HG03342 (cell line): ENCODE measurements at regions not wholly inside any gene's neighbourhood (a gene's known extent, or its start where the extent isn't known, plus 50 kb on each side); places are given as distances from the start of the nearest gene placed in this dataset.
"Not testable (repeated sequence)": the region's sequence is repeated elsewhere in the genome, so short reads cannot be mapped to it uniquely, and the experiment has no call there.

Experiments
- ATAC-seq: cut with Tn5 transposase; IDR thresholded peaks from one replicate; pipeline ENCODE4 v1.9.1; 2021; ENCODE audit warnings: mild to moderate bottlenecking, moderate library complexity; ENCODE audit not compliant: unreplicated experiment

DNA sequence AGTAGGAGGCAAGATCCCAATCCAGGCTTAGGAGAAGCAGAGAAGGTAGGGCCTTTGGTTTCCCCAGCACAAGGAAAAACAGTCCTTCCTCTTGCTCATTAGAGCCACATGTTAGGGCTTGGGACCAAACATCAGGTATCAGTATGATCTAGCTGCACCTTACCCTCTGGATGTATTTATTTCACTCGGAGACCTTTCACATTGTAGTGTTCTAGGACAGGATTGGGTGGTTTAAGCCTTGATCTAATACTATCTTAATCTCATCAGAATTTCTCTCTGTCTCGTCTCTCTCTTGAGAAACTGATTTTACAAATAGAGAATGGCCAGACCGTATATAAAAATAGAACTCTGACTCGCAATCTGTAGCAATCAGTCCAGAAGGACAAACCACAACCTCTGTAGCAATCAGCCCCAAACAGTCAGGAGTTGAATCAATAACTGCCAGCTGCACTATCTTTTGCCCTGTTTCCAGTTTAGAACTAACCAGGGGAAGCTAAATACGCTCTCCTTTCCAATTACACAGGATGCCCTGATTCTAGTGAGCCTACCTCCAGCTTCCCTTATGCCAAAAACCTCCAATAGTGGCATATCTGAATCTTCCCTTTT, 207.1 kb downstream of the TDRD15 start:
- no peak for ATAC-seq

DNA sequence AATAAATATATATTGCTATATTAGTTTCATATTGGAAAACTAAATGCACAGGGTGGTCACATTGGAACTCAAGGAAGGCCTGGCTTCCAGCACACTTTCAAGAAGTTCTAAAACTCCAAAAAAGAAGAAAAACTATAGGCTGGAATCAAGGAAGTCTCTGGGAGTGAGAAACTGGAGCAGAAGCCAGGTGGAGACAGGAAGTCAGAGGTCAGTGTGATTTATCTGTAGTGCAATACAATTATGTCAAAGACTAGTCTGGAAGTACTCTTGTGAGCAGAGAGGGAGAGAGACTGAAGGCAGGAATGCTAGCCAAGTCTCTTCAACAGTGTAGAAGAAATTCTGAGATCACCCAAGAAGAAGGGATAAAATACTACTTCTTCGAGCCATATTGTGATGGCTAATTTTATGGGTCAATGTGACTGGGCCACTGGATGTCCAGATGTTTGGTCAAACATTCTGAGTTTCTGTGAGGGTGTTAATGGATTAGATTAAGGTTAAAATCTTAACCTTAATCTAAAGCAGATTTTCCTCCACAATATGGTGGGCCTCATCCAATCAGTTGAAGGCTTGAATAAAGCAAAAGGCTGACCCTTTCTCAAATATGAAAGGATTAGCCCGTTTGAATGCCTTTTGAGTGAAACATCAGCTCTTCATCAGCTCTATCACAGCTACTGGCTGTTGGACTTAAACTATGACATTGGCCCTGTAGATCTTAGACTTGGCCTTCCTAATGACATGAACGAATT, 208.0 kb downstream of the TDRD15 start:
- ATAC-seq = no peak

DNA sequence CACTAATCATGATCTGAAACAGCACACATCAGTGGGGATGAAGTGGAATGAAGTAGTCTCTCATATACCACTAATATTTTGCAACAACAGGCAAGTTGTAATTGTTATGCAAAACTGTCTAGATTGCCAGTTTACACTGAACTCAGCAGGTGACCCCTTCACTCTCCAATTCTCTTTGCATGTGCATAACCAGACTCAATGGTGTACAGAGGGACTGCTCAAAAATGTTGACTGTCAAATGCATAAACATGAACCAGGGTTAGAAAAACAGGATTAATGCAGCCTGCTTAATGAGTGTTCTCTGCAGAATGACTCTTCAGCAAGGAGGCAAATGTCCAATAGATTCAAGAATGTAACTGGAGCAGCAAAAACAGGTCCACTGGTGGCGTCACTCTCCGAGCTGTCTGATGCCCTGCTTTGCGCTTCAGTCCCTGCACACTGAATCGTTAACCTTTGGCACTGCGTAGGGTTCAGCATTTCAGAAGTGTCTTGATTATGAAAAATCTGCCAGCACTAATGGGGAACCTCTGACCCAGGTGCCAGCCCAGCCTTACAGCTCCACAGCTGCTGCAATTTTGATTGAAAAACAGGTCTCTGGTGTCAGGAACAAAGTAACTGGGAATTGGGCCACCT, 209.3 kb downstream of the TDRD15 start:
- ATAC-seq = no peak

DNA sequence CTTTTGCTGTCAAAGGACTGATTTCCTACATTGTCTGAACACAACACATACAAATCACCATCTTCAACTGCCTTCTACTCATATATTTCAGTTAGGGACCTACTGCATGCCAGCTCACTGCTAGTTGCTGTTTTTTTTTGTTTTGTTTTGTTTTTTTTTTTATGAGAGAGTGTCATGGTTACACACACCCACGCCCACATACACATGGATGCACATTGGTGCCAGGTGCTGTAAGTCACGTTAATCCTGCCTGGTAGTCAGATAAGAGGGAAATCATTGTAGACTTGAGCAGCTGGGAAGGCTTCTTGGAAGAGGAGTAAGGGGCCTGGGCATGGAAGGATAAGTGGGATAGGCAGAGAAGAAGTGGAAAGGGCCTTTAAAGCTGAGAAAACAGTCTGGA, 209.9 kb downstream of the TDRD15 start:
- ATAC-seq = no peak

DNA sequence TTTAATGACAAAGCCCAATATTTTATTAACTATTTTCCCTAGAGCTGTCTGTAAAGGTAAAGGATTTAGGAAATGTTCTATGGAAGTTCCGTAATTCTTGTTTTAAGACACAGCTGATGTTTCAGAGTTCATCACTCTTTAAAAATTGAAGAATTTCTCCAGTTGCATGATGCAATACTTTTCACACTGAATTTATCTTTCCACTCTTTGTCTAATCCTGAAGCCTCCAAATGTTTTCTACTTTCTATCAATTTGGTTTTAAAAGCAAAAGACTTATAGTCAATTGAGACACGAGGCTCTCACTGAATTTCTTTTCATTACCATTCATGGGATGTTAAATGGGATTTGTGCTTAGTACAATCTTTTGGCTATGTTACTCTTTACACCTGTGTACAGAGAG, 223.2 kb downstream of the TDRD15 start:
- no peak for ATAC-seq

DNA sequence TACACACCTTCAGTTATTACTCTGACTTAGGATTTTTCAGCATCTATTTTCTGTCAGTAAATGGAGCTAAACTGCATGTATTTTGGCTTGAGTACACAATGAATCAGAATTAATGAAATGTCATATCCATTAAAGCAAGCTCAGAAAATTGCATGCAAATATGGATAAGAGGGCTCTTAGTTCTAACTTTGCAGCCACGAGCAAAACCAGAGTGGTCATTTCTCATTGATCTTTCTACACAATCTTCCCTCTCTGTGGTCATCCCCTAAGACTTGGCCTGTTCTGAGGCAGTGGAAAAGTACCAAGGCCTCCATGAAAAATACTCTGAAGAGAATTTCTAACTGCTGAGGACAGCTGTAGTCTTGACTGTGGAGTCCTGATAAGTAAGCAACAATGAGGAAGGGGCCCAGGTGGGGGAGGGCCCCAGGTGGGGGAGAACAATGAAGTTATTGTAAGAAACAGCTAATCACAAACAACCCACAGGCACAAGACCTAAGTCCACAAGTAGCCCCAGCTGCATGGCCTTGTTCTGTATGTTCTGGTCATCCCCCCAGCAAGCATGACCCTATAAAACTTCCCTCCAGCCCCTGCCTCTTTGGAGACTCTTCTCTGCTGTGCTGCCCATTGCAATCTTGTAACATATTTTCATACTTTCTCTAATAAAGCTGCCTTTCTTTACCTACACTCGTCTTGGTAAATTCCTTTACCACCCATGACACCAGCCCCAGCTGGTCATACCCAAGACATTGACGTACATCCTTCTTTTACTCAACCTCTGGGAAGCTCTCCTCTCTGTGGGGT, 230.3 kb downstream of the TDRD15 start:
- no peak for ATAC-seq

DNA sequence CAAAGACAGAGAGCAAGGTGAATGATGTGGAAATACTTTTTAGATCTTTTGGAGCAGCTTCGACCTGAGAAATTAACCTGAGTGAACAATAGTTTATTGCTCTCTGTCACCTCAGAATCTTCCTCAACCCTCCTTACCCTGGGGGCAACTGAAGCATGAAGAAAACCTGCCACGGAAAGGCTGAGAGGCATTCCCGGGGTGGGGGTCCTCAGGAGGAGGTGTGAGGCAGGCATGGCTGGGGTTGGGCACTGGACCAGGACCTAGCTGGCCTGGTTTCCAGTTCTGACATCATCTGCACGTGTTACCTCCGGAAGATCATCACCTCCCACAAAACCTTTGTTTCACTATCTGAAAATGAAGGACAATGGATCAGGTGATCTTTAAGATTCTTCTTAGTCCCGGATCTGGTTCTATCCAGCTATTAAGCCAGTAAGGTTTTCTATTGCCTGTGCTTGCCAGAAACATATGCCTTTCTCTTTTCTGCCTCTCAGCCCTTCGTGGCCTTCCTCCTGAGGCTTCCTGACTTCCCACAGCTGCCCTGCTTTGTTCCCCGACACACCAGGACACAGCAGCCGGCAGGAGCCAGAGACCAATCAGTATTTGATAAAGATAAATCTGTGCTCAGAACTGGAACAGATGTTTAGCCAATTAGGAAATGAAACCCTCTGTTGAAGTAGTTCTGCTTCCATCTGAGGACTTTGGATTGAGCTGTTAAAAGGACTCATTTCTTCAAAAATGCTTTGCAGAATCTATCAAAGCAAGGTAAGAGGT, 232.5 kb downstream of the TDRD15 start:
- no peak for ATAC-seq

DNA sequence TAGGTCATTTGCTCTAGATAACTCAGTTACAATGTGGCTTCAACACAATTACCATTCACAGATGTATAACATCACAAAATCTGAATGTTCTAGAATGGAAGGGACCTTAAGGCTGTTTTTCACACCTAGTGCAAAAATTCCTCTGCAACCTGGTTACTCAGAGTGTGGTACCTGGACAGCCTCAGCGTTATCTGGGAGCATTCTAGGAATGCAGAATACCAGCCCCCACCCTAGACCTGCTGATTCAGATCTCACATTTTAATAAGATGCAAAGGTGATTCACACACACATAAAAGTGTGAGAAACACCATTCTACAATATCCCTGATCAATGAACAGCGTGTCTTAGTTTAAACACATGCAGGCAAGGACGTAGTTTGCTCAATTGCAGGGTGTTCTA, 233.1 kb downstream of the TDRD15 start:
- ATAC-seq = no peak

DNA sequence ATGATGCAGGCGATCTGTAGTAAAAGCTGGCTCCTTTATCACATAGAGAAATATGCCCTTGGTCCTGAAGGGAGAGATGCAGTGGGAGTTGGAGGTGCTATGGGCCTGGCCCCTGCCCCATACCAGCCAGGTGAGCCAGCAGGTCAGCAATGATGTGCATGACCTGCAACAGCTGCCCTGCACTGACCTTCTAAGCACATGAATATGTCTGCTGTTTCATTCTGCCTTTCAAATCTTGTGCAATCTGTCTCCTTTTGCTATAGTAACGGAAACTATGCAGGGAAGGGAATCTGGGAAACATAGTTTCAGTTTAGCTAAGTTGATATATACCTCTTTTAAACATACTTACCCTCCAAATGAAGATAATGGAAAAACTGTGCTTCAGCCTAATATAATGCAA, 235.2 kb downstream of the TDRD15 start:
- no peak for ATAC-seq

DNA sequence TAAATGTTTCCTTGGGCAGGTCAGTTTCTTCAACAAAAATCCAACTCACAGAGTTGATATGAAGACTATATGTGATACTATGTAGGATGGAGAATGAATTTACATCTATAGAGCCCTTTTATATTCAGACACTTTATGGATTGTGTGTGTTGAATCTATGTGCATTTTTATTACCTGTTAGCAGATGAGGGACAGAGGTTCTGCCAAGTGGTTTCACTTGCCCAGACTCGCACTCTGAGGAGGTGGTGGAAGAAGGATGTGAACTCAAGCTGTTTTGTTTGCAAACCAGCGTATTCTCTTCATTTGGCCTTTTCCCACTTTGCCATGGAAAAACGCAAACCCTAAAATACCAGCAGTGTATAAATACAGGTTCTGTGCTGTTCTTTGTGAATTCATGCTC, 237.6 kb downstream of the TDRD15 start:
- no peak for ATAC-seq

DNA sequence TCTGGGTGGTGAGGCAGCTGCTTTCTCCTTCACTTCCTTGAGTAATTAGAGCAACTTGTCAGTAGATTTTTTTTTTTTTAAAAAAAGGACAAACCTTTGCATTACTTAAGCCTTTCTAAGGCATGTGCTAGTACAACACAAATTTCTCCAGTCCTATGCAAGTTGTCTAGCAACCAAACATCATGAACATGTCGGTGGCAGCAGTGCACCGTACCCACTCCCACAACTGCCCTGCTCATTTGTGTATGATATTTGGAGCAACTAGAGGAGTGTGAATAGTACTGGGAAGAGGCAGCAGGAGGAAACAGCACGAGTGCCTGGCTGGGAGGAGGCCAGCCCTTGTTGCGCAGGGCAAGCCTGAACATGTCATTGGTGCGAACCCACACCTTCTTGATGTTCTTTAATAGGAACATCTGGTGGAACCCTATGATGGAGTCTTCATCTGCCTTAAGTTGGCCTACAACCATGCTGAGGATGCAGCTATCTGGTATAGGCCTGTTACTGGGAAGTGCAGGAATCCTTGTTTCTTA, 238.3 kb downstream of the TDRD15 start:
- ATAC-seq = no peak

DNA sequence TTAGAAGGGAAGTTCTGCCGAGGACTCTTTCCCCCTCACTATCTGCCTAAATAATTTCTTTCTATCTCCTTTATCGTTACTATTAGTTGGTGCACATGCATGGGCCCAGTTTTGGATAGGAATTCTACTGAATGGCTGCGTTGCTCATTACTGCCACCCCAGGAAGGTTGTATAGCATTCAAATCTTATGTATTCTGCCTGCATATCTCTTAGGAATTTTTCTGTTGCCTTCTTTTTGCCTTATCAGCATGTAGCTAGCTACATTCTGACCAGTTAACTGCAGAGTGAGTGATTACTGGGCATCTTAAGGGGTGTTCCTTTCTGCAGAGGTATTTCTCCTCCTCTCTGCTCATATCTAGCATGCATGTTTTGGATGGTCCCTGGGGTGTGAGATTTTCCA, 239.6 kb downstream of the TDRD15 start:
- no peak for ATAC-seq

DNA sequence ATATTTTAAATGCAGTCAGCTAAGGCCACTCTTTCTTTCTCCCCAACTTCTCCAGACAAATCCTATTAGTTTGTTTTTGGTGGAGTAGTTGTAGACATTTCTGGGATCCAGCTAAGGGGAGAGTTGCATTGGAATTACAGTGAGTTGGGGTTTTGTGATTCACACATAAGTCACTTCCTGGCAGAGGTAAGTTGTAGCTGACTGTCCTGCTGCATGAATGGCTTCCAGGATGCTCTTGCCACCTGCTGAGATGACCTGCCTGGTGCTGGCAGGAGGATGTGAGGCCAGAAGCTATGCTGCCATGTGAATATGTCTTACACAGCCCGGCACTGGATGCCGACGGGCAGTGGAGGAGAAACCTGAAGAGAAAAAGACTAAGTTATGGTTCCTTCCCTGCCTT, 243.7 kb downstream of the TDRD15 start:
- ATAC-seq = no peak

DNA sequence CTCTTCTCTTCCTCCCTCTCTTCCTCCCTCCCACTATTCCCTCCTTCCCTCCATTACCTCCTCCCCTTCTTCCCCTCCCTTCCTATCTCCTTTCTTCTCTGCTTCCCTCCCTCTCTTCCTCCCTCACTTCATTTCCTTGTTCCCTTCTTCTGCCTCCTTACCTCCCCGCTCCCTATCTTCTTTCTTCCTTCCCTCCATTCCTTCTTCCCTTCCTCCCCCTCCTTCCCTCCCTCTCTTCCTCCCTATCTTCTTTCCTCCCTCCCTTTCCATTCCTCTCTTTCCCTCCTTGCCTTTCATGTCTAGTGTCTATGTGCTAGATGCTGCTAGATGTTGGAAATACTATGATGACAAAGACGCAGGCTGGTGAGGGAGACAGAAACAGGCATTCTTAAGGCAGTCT, 246.0 kb downstream of the TDRD15 start:
- ATAC-seq = no peak

DNA sequence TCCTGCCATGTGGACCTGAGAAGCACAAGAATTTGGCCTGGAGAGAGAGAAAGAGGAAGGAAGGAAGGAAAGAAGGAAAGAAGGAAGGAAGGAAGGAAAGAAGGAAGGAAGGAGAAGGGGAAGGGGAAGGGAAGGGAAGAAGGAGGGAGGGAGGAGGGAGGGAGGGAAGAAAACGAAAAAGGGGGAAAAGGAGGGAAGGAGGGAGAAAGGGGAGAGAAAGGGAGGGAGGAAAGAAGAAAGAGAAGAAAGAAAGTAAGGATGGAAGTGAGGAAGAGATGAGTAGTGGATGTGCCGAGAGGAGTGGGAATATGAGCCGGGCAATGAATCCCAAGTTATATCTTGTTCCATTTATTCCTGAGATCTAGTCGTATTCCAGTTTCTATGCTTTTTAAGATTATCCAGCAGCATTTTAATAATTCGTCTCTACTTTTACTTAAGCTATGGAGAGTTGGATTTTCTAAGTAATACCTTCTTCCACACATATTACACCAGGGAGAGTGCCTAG, 247.8 kb downstream of the TDRD15 start:
- no peak for ATAC-seq

DNA sequence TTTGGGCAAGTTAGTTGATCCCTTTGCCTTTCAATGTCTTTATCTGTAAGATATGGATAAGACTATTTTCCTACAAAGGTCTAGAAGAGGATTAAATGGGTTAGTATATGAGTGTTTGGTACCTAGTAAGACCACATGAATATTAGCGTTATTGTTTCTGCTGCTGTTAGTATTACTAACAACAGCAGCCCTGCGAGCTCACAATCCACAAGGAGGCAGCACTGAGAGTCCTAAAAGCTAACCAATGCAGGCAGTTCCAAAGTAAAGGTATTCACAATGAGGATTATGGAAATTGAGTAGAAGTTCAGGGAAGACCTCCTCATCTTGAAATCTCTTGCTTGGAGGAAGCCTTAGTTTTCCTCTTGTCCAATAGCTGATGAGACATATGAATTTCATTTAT, 248.9 kb downstream of the TDRD15 start:
- peak; percentile 51 for ATAC-seq

DNA sequence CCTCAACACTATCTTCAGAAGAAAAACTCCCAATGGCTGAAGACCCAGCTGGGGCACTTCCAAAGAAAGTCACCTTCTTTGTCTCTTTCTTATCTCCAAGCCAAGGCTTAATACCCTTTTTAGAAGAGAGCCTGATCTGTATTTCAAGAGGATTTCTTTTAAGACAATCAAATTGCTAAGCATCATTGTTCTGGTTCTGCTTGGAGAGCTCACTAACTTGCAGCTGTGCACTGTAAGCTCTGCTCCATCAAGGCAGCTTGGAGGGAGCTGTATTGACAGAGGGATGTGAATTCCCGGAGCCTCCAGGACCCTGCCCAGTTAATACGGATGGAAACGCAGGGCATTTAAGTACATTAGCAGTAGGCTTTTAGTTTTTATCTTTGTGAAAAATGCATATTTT, 253.1 kb downstream of the TDRD15 start:
- ATAC-seq = no peak

DNA sequence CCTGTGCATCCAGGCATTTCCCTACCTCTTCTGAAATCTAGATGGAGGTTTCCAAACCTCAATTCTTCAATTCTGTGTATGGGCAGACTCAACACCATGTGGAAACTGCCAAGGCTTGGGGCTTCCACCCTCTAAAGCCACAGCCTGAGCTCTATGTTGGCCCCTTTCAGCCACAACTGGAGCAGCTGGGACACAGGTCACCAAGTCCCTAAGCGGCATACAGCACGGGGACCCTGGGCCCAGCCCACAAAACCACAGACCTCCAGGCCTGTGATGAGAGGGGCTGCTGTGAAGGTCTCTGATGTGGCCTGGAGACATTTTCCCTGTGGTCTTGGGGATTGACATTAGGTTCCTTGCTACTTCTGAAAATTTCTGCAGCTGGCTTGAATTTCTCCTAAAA, 255.4 kb downstream of the TDRD15 start:
- ATAC-seq = no peak

DNA sequence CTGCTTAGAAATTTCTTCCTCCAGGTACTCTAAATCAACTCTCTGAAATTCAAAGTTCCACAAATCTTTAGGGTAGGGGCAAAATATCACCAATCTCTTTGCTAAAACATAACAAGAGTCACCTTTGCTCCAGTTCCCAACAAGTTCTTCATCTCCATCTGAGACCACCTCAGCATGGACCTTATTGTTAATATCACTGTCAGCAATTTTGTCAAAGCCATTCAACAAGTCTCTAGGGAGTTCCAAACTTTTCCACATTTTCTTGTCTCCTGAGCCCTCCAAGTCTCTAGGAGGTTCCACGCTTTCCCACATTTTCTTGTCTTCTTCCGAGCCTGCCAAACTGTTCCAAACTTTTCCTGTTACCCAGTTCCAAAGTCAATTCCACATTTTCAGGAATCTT, 255.9 kb downstream of the TDRD15 start:
- not testable (repeated sequence) for ATAC-seq

DNA sequence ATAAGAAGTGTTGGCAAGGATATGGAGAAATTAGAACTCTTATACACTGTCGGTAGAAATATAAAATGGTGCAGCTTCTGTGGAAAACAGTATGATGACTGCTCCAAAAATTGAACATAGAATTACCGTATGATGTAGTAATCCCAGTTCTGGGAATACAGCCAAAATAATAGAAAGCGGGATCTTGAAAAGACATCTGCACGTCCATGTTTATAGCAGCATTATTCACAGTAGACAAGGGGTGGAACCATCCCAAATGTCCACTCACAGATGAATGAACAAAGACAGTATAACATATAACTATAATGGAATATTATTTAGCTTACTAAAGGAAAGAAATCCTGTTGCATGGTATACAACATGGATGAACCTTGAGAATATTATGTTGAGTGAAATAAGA, 257.7 kb downstream of the TDRD15 start:
- ATAC-seq = no peak
